ENCODE measurements at regions not wholly inside any gene's neighbourhood (a gene's known extent, or its start where the extent isn't known, plus 50 kb on each side); places are given as distances from the start of the nearest gene placed in this dataset.
"Not testable (repeated sequence)": the region's sequence is repeated elsewhere in the genome, so short reads cannot be mapped to it uniquely, and the experiment has no call there.

DNA sequence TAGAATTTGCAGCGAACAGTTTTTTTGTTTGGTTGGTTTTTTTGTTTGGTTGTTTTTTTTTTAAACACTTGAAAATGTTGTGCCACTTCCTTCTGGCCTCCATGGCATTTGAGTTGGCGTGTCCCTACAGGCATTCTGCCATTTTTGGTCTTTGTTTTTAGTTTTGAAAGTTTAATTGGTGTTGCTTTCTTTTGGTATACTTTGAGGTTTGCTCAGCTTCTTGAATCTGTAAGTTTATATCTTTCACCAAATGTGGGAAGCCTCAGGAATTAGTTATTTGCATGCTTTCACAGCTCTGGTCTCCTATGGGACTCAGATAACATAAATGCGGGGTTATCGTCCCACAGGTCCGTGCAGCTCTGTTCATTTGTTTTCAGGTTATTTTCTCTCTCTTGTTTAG is 55.9 kb downstream of the VPREB1 start:
- H3K4me2 ChIP-seq (ENCODE audit: low read depth, low read length); H3K4me3 ChIP-seq (ENCODE audit: insufficient read depth, low read depth, low read length); H2AK9ac ChIP-seq (replicated peaks; ENCODE audit: low read depth, low read length, poor library complexity); H3K23ac ChIP-seq (ENCODE audit: low read depth, low read length); POLR2A ChIA-PET (ENCODE audit: unreplicated experiment); H3K14ac ChIP-seq (replicated peaks; ENCODE audit: low read depth, low read length); H3K36me3 ChIP-seq (ENCODE audit: control insufficient read depth, insufficient read depth, low read length); DNase-seq; H3K79me1 ChIP-seq (ENCODE audit: low read depth in 1 of 2, low read length in 2 of 2); H3K9me1 ChIP-seq (ENCODE audit: insufficient read depth, low read length); H2BK120ac ChIP-seq (ENCODE audit: low read depth, low read length); H2BK20ac ChIP-seq (ENCODE audit: low read depth, low read length); CTCF ChIA-PET; in situ Hi-C loops (cut with MboI; ENCODE audit: low sequenced_read_pairs); H2BK5ac ChIP-seq (ENCODE audit: low read depth, low read length, poor library complexity, severe bottlenecking); H3K18ac ChIP-seq (ENCODE audit: low read depth, low read length); H3K4ac ChIP-seq (ENCODE audit: low read depth, low read length); H3K56ac ChIP-seq (ENCODE audit: extremely low read depth, insufficient read depth, low read length); H4K91ac ChIP-seq (ENCODE audit: insufficient read depth, low read depth, low read length); H3K27me3 ChIP-seq (ENCODE audit: control insufficient read depth, insufficient read depth, low read length); H2AFZ ChIP-seq (replicated peaks; ENCODE audit: low read length, poor library complexity); H3K9ac ChIP-seq (ENCODE audit: low read depth, low read length); H4K8ac ChIP-seq (ENCODE audit: low read depth in 2 of 2, low read length in 2 of 2); H3K4me1 ChIP-seq (ENCODE audit: control insufficient read depth, insufficient read depth, low read length); ATAC-seq (ENCODE audit: low read depth); intact Hi-C loops (cut with micrococcal nuclease); H4K20me1 ChIP-seq (ENCODE audit: insufficient read depth, low read length); H3K9me3 ChIP-seq (ENCODE audit: control insufficient read depth, insufficient read depth, low read length); H2BK15ac ChIP-seq (ENCODE audit: low read depth, low read length); dilution Hi-C loops (cut with HindIII; ENCODE audit: low sequenced_read_pairs, unreplicated experiment); H4K5ac ChIP-seq (ENCODE audit: low read depth, low read length); H3K27ac ChIP-seq (ENCODE audit: insufficient read depth, low read length); H2AK5ac ChIP-seq (ENCODE audit: low read depth, low read length): not testable (repeated sequence)
- WGBS, 2 experiments (ENCODE audit: extremely low coverage in 2 of 2, insufficient read length in 1 of 2) = no CpG with 5 or more reads among the region's 5 CpGs
- BruUV-seq (replicated peaks) = TSS peak; percentile 51

DNA sequence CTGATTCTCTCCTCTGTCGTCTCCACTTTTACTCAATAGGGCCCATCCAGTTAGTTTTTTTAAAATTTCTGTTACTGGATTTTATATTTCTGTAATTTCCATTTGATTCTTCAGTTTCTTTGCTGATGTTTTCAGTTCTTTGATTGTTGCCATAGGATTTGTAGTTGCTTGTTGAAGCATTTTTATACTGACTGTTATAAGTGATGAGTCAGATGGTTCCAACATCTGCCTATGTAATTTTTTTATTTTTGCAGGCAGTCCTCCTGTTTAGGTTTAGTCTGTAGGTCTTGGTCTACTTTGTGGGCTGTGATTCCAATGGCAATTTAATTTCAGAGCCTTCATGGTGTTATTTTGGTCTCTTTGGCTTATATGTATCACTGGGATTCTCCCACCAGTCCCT is 56.4 kb downstream of the VPREB1 start:
- no CpG with 5 or more reads among the region's 1 CpG for WGBS, 2 experiments (ENCODE audit: extremely low coverage in 2 of 2, insufficient read length in 1 of 2)
- H3K4me2 ChIP-seq (ENCODE audit: low read depth, low read length); H3K9ac ChIP-seq (ENCODE audit: low read depth, low read length); H3K9me3 ChIP-seq (ENCODE audit: control insufficient read depth, insufficient read depth, low read length); CTCF ChIA-PET; dilution Hi-C loops (cut with HindIII; ENCODE audit: low sequenced_read_pairs, unreplicated experiment); H3K27me3 ChIP-seq (ENCODE audit: control insufficient read depth, insufficient read depth, low read length); intact Hi-C loops (cut with micrococcal nuclease); in situ Hi-C loops (cut with MboI; ENCODE audit: low sequenced_read_pairs); H3K4me1 ChIP-seq (ENCODE audit: control insufficient read depth, insufficient read depth, low read length); BruUV-seq (replicated peaks); H2BK120ac ChIP-seq (ENCODE audit: low read depth, low read length); H3K14ac ChIP-seq (replicated peaks; ENCODE audit: low read depth, low read length); H4K5ac ChIP-seq (ENCODE audit: low read depth, low read length); DNase-seq; H3K79me1 ChIP-seq (ENCODE audit: low read depth in 1 of 2, low read length in 2 of 2); H3K9me1 ChIP-seq (ENCODE audit: insufficient read depth, low read length); H3K4ac ChIP-seq (ENCODE audit: low read depth, low read length); H2AK9ac ChIP-seq (replicated peaks; ENCODE audit: low read depth, low read length, poor library complexity); ATAC-seq (ENCODE audit: low read depth); H3K4me3 ChIP-seq (ENCODE audit: insufficient read depth, low read depth, low read length); H3K56ac ChIP-seq (ENCODE audit: extremely low read depth, insufficient read depth, low read length); H3K23ac ChIP-seq (ENCODE audit: low read depth, low read length); H2BK5ac ChIP-seq (ENCODE audit: low read depth, low read length, poor library complexity, severe bottlenecking); H3K27ac ChIP-seq (ENCODE audit: insufficient read depth, low read length); H3K18ac ChIP-seq (ENCODE audit: low read depth, low read length); H2BK15ac ChIP-seq (ENCODE audit: low read depth, low read length); POLR2A ChIA-PET (ENCODE audit: unreplicated experiment); H2AFZ ChIP-seq (replicated peaks; ENCODE audit: low read length, poor library complexity); H3K36me3 ChIP-seq (ENCODE audit: control insufficient read depth, insufficient read depth, low read length); H2AK5ac ChIP-seq (ENCODE audit: low read depth, low read length); H4K91ac ChIP-seq (ENCODE audit: insufficient read depth, low read depth, low read length); H2BK20ac ChIP-seq (ENCODE audit: low read depth, low read length); H4K8ac ChIP-seq (ENCODE audit: low read depth in 2 of 2, low read length in 2 of 2); H4K20me1 ChIP-seq (ENCODE audit: insufficient read depth, low read length): not testable (repeated sequence)

Data from IMR-90 (cell line).